OCI-LY1 (cell line): ENCODE measurements at regions not wholly inside any gene's neighbourhood (a gene's known extent, or its start where the extent isn't known, plus 50 kb on each side); places are given as distances from the start of the nearest gene placed in this dataset.

Experiments
- CTCF ChIP-seq: fragments of 200-600 bp; sonication (generic), shearing (Covaris generic); IDR thresholded peaks from 2 replicates; pipeline ENCODE4 v1.5.1; 2017; ENCODE audit warnings: mild to moderate bottlenecking, antibody characterized with exemption, low read length, moderate library complexity, mixed read lengths
- EZH2 ChIP-seq: fragments of 200-600 bp; sonication (generic), shearing (Covaris generic); IDR thresholded peaks from 2 replicates; pipeline ENCODE4 v1.8.0; 2017; ENCODE audit warnings: borderline replicate concordance, mixed run types, mild to moderate bottlenecking, antibody characterized with exemption, low read length, moderate library complexity, mixed read lengths

GRCh38 chr7:88395715-88396114, 89.0 kb upstream of the STEAP4 start:
- TF ChIP-seq CTCF, result no peak
- TF ChIP-seq EZH2, result no peak
